NT2/D1 (cell line): ENCODE measurements at regions not wholly inside any gene's neighbourhood (a gene's known extent, or its start where the extent isn't known, plus 50 kb on each side); places are given as distances from the start of the nearest gene placed in this dataset.

Experiments used
- DNase-seq: peaks from one replicate; pipeline ENCODE4 v3.0.0-alpha.2; 2011; ENCODE audit warnings: low read depth, low spot score
- H3K27me3 ChIP-seq: 2 replicates; pipeline ENCODE4 v1.6.0; 2011; ENCODE audit warnings: mild to moderate bottlenecking; ENCODE audit not compliant: insufficient read length, insufficient read depth
- H3K36me3 ChIP-seq: 2 replicates; pipeline ENCODE4 v1.6.1; 2011; ENCODE audit warnings: mild to moderate bottlenecking, low read length, mixed read lengths; ENCODE audit not compliant: insufficient read depth, insufficient read length
- H3K4me1 ChIP-seq: 2 replicates; pipeline ENCODE4 v1.5.1; 2011; ENCODE audit not compliant: insufficient read depth, insufficient read length
- H3K4me3 ChIP-seq: 2 replicates; pipeline ENCODE4 v1.5.1; 2011; ENCODE audit warnings: low read depth; ENCODE audit not compliant: insufficient read length
- H3K9ac ChIP-seq: 2 replicates; pipeline ENCODE4 v1.6.0; 2011; ENCODE audit warnings: low read depth; ENCODE audit not compliant: insufficient read length
- H3K9me3 ChIP-seq: 2 replicates; pipeline ENCODE4 v1.5.1; 2011; ENCODE audit warnings: mild to moderate bottlenecking, low read length; ENCODE audit not compliant: insufficient read depth
- SUZ12 ChIP-seq: IDR thresholded peaks from 2 replicates; pipeline ENCODE4 v1.6.1; 2011; ENCODE audit not compliant: insufficient read length, insufficient read depth; ENCODE audit errors: extremely low read depth
- YY1 ChIP-seq: IDR thresholded peaks from 2 replicates; pipeline ENCODE4 v1.6.1; 2011; ENCODE audit not compliant: insufficient read length, insufficient read depth
- ZNF274 ChIP-seq: IDR thresholded peaks from 2 replicates; pipeline ENCODE4 v1.6.1; 2011; ENCODE audit warnings: mild to moderate bottlenecking, low read depth, low read length

DNA sequence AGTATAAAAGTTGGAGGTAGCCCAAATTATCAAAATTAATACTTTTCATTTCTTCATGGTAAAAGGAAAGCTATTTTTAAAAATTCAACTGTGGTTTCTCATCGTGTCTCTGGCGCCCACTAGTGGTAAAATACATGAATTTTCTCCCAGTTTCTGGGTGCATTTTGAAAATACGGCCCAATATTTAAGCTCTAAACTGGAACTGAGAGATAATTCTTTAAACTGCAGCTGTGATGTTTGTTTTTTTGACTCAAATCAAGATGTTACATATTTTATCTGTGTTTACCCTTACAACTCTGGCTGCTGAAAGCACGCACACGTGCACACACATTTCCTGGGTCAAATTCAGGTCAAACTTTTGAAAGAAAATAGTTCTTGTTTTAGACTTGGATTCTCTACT, 123.9 kb upstream of the ACSL4 start:
- Histone ChIP-seq H3K4me1 (no peaks in the 10 kb centered on the region), H3K36me3 (no peaks in the 10 kb centered on the region), H3K9ac (no peak overlapping the region), H3K4me3 (no peak overlapping the region), H3K27me3 (no peaks in the 10 kb centered on the region), H3K9me3 (no peaks in the 10 kb centered on the region)
- TF ChIP-seq YY1 = no peak
- TF ChIP-seq ZNF274 = no peak
- TF ChIP-seq SUZ12 = no peak
- no peak for DNase-seq

- Histone ChIP-seq H3K9me3 (no peaks in the 10 kb centered on the region), H3K4me3 (no peak overlapping the region), H3K4me1 (no peaks in the 10 kb centered on the region), H3K9ac (no peak overlapping the region), H3K27me3 (no peaks in the 10 kb centered on the region), H3K36me3 (no peaks in the 10 kb centered on the region)
- no peak for TF ChIP-seq YY1
- no peak for TF ChIP-seq ZNF274
- no peak for TF ChIP-seq SUZ12
- DNase-seq = no peak
Measured at GRCh38 chrX:109857584-109858228, 124.6 kb upstream of the ACSL4 start.

- no peak overlapping the region for H3K4me3 ChIP-seq
- no peaks in the 10 kb centered on the region for H3K27me3 ChIP-seq
- H3K9ac ChIP-seq = no peak overlapping the region
- no peaks in the 10 kb centered on the region for H3K9me3 ChIP-seq
- TF ChIP-seq YY1 (no peak), SUZ12 (no peak), ZNF274 (no peak)
- no peaks in the 10 kb centered on the region for H3K4me1 ChIP-seq
- H3K36me3 ChIP-seq = no peaks in the 10 kb centered on the region
- no peak for DNase-seq
Measured at GRCh38 chrX:109858602-109859341, 125.7 kb upstream of the ACSL4 start.

- Histone ChIP-seq H3K27me3 (no peaks in the 10 kb centered on the region), H3K4me3 (no peak overlapping the region), H3K36me3 (no peaks in the 10 kb centered on the region), H3K9ac (no peak overlapping the region), H3K9me3 (no peaks in the 10 kb centered on the region), H3K4me1 (no peaks in the 10 kb centered on the region)
- TF ChIP-seq ZNF274 (no peak), SUZ12 (no peak), YY1 (no peak)
- no peak for DNase-seq
Measured at GRCh38 chrX:109859651-109860050, 126.6 kb upstream of the ACSL4 start.

GRCh38 chrX:109862433-109862832, 129.4 kb upstream of the ACSL4 start:
- DNase-seq = no peak
- Histone ChIP-seq H3K36me3 (no peaks in the 10 kb centered on the region), H3K9ac (no peak overlapping the region), H3K4me1 (no peaks in the 10 kb centered on the region), H3K9me3 (no peaks in the 10 kb centered on the region), H3K4me3 (no peak overlapping the region), H3K27me3 (no peaks in the 10 kb centered on the region)
- TF ChIP-seq SUZ12 = no peak
- TF ChIP-seq YY1 = no peak
- no peak for TF ChIP-seq ZNF274

- no peaks in the 10 kb centered on the region for H3K27me3 ChIP-seq
- H3K9me3 ChIP-seq = no peaks in the 10 kb centered on the region
- H3K36me3 ChIP-seq = no peaks in the 10 kb centered on the region
- DNase-seq = no peak
- H3K4me3 ChIP-seq = no peak overlapping the region
- H3K4me1 ChIP-seq = no peaks in the 10 kb centered on the region
- TF ChIP-seq YY1 (no peak), ZNF274 (no peak), SUZ12 (no peak)
- H3K9ac ChIP-seq = no peak overlapping the region
Measured at GRCh38 chrX:109863811-109864210, 130.8 kb upstream of the ACSL4 start.

- no peak for DNase-seq
- Histone ChIP-seq H3K9me3 (no peaks in the 10 kb centered on the region), H3K9ac (no peak overlapping the region), H3K4me3 (no peak overlapping the region), H3K36me3 (no peaks in the 10 kb centered on the region), H3K4me1 (no peaks in the 10 kb centered on the region), H3K27me3 (no peaks in the 10 kb centered on the region)
- no peak for TF ChIP-seq YY1
- no peak for TF ChIP-seq ZNF274
- TF ChIP-seq SUZ12 = no peak
Measured at GRCh38 chrX:109871121-109871888, 131.6 kb upstream of the TMEM164 start.
